ENCODE measurements at regions not wholly inside any gene's neighbourhood (a gene's known extent, or its start where the extent isn't known, plus 50 kb on each side); places are given as distances from the start of the nearest gene placed in this dataset.
"Not testable (repeated sequence)": the region's sequence is repeated elsewhere in the genome, so short reads cannot be mapped to it uniquely, and the experiment has no call there.

DNA sequence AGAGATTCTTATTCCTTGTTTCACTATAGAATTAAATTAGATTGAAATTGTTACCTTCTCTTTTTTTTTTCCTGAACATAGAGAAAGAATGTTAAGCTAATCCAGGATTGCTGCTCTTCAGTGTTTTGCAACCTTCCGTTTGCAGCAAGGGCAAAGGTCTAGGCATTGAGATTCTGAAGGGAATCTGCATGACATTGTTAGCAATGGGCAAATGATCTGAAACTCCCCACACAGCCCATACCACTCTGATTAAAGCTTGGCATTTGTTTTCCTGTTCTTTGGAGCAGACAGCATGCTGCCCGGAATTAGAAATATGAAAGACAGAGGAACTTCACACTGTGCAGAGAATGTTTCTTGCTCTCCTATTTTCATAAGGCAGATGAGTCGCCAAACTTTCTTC is 551.8 kb downstream of the SOCS6 start:
- peaks cover 17% of the 10 kb centered on the region for H3K9me3 Mint-ChIP-seq
- no peaks in the 10 kb centered on the region for H3K36me3 Mint-ChIP-seq (ENCODE audit: insufficient read depth)
- H3K27ac Mint-ChIP-seq (ENCODE audit: low read depth), result no peak overlapping the region
- H3K4me1 Mint-ChIP-seq, result no peaks in the 10 kb centered on the region
- no peak overlapping the region for H3K4me3 Mint-ChIP-seq
- DNase-seq (ENCODE audit: low spot score in 2 of 2) (no peak), ATAC-seq (replicated peaks; ENCODE audit: extremely low read depth, poor library complexity, severe bottlenecking) (no peak)
- H3K27me3 Mint-ChIP-seq, result no peaks in the 10 kb centered on the region

DNA sequence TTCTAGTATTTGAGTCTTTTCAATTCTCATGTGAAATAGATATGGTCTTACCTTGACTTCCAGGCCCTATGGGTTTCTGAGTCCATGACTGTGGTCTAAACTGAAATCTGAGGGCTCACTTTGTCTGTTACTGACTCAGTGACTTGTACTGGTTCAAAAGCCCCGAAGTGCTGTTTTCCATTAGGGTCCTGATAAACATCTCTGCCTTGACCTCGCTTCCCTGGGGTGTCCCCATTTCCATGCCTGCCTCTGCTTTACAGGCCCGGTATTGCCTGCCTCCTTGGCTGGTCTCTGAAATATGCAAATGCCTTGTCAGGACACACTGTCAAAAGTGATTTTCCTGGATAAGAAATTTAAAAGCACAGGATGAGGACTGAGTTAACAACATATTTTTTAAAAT is 538.8 kb downstream of the SOCS6 start:
- no peak for DNase-seq (ENCODE audit: low spot score in 2 of 2)
- Mint-ChIP-seq H3K27me3 (no peaks in the 10 kb centered on the region), H3K4me1 (no peaks in the 10 kb centered on the region), H3K9me3 (peaks cover 20% of the 10 kb centered on the region), H3K27ac (ENCODE audit: low read depth) (no peak overlapping the region), H3K36me3 (ENCODE audit: insufficient read depth) (no peaks in the 10 kb centered on the region), H3K4me3 (no peak overlapping the region)
- no peak for ATAC-seq (replicated peaks; ENCODE audit: extremely low read depth, poor library complexity, severe bottlenecking)

DNA sequence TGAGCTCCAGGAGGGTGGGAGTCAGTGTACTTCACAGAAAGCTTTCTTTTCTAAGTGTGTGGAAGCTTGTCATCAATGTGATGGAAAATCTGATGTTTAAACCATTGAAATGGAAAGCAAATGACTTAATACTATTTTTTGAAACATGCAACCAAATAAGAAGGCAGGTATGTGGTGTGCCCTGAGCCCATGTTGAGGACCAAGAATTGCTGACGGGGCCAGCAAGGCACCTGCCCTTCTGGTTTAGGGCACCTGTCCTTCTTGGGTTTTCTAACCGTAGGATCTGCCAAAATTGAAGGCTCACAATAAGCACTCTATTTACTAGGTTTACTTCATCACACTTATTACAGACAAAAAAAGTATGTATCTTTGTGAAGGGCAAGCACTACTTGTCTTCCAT is 537.7 kb downstream of the SOCS6 start:
- no peaks in the 10 kb centered on the region for H3K4me1 Mint-ChIP-seq
- no peaks in the 10 kb centered on the region for H3K36me3 Mint-ChIP-seq (ENCODE audit: insufficient read depth)
- no peak overlapping the region for H3K4me3 Mint-ChIP-seq
- H3K27ac Mint-ChIP-seq (ENCODE audit: low read depth), result no peak overlapping the region
- peaks cover 11% of the 10 kb centered on the region for H3K9me3 Mint-ChIP-seq
- ATAC-seq (replicated peaks; ENCODE audit: extremely low read depth, poor library complexity, severe bottlenecking) (no peak), DNase-seq (ENCODE audit: low spot score in 2 of 2) (no peak)
- no peaks in the 10 kb centered on the region for H3K27me3 Mint-ChIP-seq

DNA sequence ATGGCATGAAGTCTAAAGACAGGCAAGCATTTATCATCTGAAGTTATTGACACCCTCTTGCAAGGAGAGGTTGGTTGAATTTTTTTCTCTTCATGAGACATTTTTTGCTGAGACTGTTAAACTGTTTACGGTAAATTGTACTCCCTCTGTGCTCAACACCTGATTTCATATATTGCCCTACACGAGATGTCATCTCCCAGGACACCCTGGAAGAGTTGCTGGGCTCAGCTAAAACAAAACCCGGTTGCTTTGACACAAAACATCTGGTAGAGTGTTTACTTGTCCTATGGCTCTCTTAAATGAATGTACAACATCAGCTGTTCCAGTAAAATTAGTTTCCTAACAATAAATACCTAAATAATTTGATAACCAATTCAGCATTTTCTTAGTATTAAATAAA is 533.8 kb downstream of the SOCS6 start:
- Mint-ChIP-seq H3K9me3 (peaks cover 22% of the 10 kb centered on the region), H3K36me3 (ENCODE audit: insufficient read depth) (no peaks in the 10 kb centered on the region), H3K27me3 (no peaks in the 10 kb centered on the region), H3K4me3 (no peak overlapping the region), H3K27ac (ENCODE audit: low read depth) (no peak overlapping the region), H3K4me1 (no peaks in the 10 kb centered on the region)
- ATAC-seq (replicated peaks; ENCODE audit: extremely low read depth, poor library complexity, severe bottlenecking) (no peak), DNase-seq (ENCODE audit: low spot score in 2 of 2) (no peak)

DNA sequence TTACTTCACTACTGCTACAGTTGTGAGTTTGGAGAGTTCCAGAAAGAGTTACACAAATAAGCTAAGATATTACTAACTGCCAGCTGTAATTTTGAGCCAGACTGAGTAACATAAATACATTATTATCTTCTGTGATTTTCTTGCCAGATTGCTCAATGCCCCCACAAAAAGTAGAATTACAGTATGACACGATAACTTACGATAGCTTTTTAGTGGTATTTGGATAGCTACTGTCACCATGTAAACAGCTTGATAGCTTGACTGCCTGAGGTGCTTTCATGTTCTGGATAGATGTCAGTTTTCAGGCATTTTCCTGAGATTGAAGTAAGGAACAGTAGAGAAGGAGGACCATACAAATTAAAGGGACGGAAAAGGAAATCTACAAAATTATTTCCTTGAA is 533.3 kb downstream of the SOCS6 start:
- H3K27me3 Mint-ChIP-seq, result no peaks in the 10 kb centered on the region
- ATAC-seq (replicated peaks; ENCODE audit: extremely low read depth, poor library complexity, severe bottlenecking), result no peak
- no peak overlapping the region for H3K4me3 Mint-ChIP-seq
- H3K4me1 Mint-ChIP-seq, result no peaks in the 10 kb centered on the region
- H3K9me3 Mint-ChIP-seq, result peaks cover 22% of the 10 kb centered on the region
- no peak overlapping the region for H3K27ac Mint-ChIP-seq (ENCODE audit: low read depth)
- no peaks in the 10 kb centered on the region for H3K36me3 Mint-ChIP-seq (ENCODE audit: insufficient read depth)
- no peak for DNase-seq (ENCODE audit: low spot score in 2 of 2)

GRCh38 chr18:70808481-70809056 is 519.7 kb downstream of the SOCS6 start:
- Mint-ChIP-seq H3K4me3 (no peak overlapping the region), H3K27ac (ENCODE audit: low read depth) (no peak overlapping the region), H3K9me3 (peaks cover 14% of the 10 kb centered on the region), H3K36me3 (ENCODE audit: insufficient read depth) (no peaks in the 10 kb centered on the region), H3K27me3 (no peaks in the 10 kb centered on the region), H3K4me1 (no peaks in the 10 kb centered on the region)
- DNase-seq (ENCODE audit: low spot score in 2 of 2), result no peak
- no peak for ATAC-seq (replicated peaks; ENCODE audit: extremely low read depth, poor library complexity, severe bottlenecking)

DNA sequence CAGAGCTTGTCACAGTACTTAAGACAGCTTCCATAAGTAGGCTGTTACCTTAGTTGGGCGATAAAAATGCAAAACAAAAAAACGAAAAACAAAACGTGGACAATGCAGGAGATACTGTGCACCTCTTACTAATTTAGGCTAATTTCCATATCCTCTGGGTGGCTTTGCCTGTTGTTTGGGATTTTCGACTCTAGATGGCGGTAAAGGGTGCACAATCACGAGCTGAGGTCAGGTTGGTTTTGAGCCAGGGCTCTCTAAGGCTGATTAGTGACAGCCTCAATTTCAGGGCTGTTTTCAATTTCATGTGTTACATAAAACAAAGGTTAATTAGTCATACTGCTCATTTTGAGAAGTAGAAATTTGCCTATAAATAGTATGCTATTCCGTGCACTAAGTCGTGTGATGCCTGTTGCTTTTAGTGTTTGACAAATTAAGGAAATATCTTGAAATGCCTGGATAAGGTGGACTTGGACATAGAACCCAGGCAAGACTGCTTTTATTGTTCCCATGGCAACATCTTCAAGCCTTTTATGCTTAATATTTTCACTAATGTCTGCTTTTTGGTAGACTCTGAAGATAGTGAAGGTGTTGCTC is 493.1 kb downstream of the SOCS6 start:
- H3K36me3 Mint-ChIP-seq (ENCODE audit: insufficient read depth), result no peaks in the 10 kb centered on the region
- peaks cover 18% of the 10 kb centered on the region for H3K9me3 Mint-ChIP-seq
- no peak overlapping the region for H3K4me3 Mint-ChIP-seq
- no peak overlapping the region for H3K27ac Mint-ChIP-seq (ENCODE audit: low read depth)
- no peaks in the 10 kb centered on the region for H3K27me3 Mint-ChIP-seq
- peak in 1 of 2 donors; percentile 15 for DNase-seq (ENCODE audit: low spot score in 2 of 2)
- ATAC-seq (replicated peaks; ENCODE audit: extremely low read depth, poor library complexity, severe bottlenecking), result no peak
- no peaks in the 10 kb centered on the region for H3K4me1 Mint-ChIP-seq

DNA sequence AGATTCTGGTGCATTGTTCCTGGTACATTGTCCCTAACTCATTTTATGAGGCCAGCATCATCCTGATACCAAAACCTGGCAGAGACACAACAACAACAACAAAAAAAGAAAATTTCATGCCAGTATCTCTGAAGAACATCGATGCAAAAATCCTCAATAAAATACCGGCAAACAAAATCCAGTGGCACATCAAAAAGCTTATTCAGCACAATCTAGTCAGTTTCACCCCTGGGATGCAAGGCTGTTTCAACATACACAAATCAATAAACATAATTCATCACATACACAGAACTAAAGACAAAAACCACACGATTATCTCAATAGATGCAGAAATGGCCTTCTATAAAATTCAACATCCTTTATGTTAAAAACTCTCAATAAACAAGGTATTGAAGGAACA is 477.4 kb downstream of the SOCS6 start:
- ATAC-seq (replicated peaks; ENCODE audit: extremely low read depth, poor library complexity, severe bottlenecking); DNase-seq (ENCODE audit: low spot score in 2 of 2); H3K4me1 Mint-ChIP-seq; H3K36me3 Mint-ChIP-seq (ENCODE audit: insufficient read depth); H3K27ac Mint-ChIP-seq (ENCODE audit: low read depth); H3K4me3 Mint-ChIP-seq; H3K27me3 Mint-ChIP-seq: not testable (repeated sequence)
- peaks cover 19% of the 10 kb centered on the region for H3K9me3 Mint-ChIP-seq

GRCh38 chr18:70762812-70763211 is 474.0 kb downstream of the SOCS6 start:
- H3K27ac Mint-ChIP-seq (ENCODE audit: low read depth), result no peak overlapping the region
- DNase-seq (ENCODE audit: low spot score in 2 of 2), result no peak
- no peaks in the 10 kb centered on the region for H3K36me3 Mint-ChIP-seq (ENCODE audit: insufficient read depth)
- no peaks in the 10 kb centered on the region for H3K4me1 Mint-ChIP-seq
- no peaks in the 10 kb centered on the region for H3K27me3 Mint-ChIP-seq
- H3K9me3 Mint-ChIP-seq, result peaks cover 10% of the 10 kb centered on the region
- ATAC-seq (replicated peaks; ENCODE audit: extremely low read depth, poor library complexity, severe bottlenecking), result no peak
- no peak overlapping the region for H3K4me3 Mint-ChIP-seq

- no peak for ATAC-seq (replicated peaks; ENCODE audit: extremely low read depth, poor library complexity, severe bottlenecking)
- no peak overlapping the region for H3K4me3 Mint-ChIP-seq
- H3K9me3 Mint-ChIP-seq, result peaks cover 11% of the 10 kb centered on the region
- no peak for DNase-seq (ENCODE audit: low spot score in 2 of 2)
- no peaks in the 10 kb centered on the region for H3K4me1 Mint-ChIP-seq
- no peaks in the 10 kb centered on the region for H3K27me3 Mint-ChIP-seq
- no peaks in the 10 kb centered on the region for H3K36me3 Mint-ChIP-seq (ENCODE audit: insufficient read depth)
- H3K27ac Mint-ChIP-seq (ENCODE audit: low read depth), result no peak overlapping the region
Observed at GRCh38 chr18:70758780-70759179, 469.9 kb downstream of the SOCS6 start.

DNA sequence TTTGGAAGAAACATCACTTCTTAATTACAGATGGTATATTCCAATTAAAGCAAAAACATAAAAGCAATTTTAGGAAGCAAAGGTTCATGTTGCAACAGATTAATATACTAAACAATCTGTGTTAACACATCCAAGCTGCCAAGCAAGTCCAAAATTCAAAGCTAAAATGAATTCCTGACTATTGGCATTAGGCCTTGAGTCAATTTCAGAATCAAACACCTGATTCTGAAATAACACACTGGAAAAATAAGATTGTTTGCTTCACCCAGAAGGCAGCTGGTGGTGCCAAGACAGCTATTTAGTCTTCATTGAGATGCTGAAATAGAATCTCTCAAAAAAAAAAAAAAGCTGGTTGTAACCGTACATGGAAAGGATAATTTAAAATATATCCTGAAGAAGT is 465.6 kb downstream of the SOCS6 start:
- H3K36me3 Mint-ChIP-seq (ENCODE audit: insufficient read depth), result no peaks in the 10 kb centered on the region
- ATAC-seq (replicated peaks; ENCODE audit: extremely low read depth, poor library complexity, severe bottlenecking) (no peak), DNase-seq (ENCODE audit: low spot score in 2 of 2) (no peak)
- H3K4me3 Mint-ChIP-seq, result no peak overlapping the region
- H3K27me3 Mint-ChIP-seq, result no peaks in the 10 kb centered on the region
- H3K9me3 Mint-ChIP-seq, result peaks cover 14% of the 10 kb centered on the region
- H3K27ac Mint-ChIP-seq (ENCODE audit: low read depth), result no peak overlapping the region
- no peaks in the 10 kb centered on the region for H3K4me1 Mint-ChIP-seq

DNA sequence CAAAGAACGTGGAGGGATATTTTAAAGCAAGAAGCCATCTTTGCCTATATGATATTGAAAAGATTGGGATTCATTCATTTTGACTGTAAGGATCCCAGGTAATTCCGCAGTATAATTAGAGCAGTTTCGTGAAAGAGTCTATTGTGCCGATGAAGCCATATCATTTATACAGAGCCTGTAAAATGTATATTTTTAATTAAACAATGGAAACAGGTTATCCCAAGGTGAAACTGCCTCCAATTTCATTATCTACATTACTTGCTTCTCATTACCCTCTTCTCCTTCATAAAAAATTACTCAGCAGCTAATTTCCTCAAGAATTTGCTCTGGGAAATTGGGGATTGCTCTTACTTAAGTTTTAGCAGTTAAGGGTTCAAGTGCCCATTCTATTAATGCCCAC is 444.1 kb downstream of the SOCS6 start:
- Mint-ChIP-seq H3K36me3 (ENCODE audit: insufficient read depth) (no peaks in the 10 kb centered on the region), H3K27me3 (no peaks in the 10 kb centered on the region), H3K27ac (ENCODE audit: low read depth) (no peak overlapping the region), H3K4me3 (no peak overlapping the region), H3K4me1 (no peaks in the 10 kb centered on the region), H3K9me3 (peaks cover 5% of the 10 kb centered on the region)
- ATAC-seq (replicated peaks; ENCODE audit: extremely low read depth, poor library complexity, severe bottlenecking), result no peak
- no peak for DNase-seq (ENCODE audit: low spot score in 2 of 2)

DNA sequence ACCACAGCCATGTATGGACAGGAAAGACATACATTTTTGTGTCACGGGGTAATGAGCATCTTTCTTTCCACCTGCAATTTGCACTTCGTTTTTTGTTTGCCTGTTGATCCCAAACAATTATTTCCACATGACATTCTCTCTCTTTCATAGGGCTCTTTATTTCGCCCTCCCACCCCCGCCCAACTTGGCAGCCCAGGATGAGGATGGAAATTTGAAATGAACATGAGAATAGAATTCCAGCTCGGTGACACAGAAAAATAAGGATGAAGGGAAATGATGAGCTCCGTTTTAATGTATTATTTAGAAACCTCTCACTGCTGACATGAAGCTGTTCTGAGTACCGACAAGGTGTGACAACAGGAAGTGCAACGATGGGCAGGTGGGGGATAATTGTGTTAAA is 443.3 kb downstream of the SOCS6 start:
- Mint-ChIP-seq H3K9me3 (peaks cover 5% of the 10 kb centered on the region), H3K27ac (ENCODE audit: low read depth) (no peak overlapping the region), H3K4me1 (no peaks in the 10 kb centered on the region), H3K4me3 (no peak overlapping the region), H3K27me3 (no peaks in the 10 kb centered on the region), H3K36me3 (ENCODE audit: insufficient read depth) (no peaks in the 10 kb centered on the region)
- ATAC-seq (replicated peaks; ENCODE audit: extremely low read depth, poor library complexity, severe bottlenecking), result no peak
- DNase-seq (ENCODE audit: low spot score in 2 of 2), result no peak
